SK-N-SH treated with all-trans-retinoic acid at 6 μM for 48 hours (cell line): ENCODE measurements at regions not wholly inside any gene's neighbourhood (a gene's known extent, or its start where the extent isn't known, plus 50 kb on each side); places are given as distances from the start of the nearest gene placed in this dataset.

Experiments
- ATAC-seq: fragments of 200-7000 bp; cut with Tn5 transposase; 3 replicates; pipeline ENCODE4 v1.9.1; 2020; ENCODE audit warnings: mild to moderate bottlenecking, moderate library complexity
- ARNTL ChIP-seq: fragments of 450-650 bp; formaldehyde crosslinking; IDR thresholded peaks from 2 replicates; pipeline ENCODE4 v1.5.0; 2020; ENCODE audit warnings: low read depth, mild to moderate bottlenecking, moderate library complexity, borderline replicate concordance
- BACH2 ChIP-seq: fragments of 250-450 bp; sonication (Bioruptor Pico); IDR thresholded peaks from 2 replicates; pipeline ENCODE4 v1.9.0; 2021; ENCODE audit warnings: mild to moderate bottlenecking, borderline replicate concordance
- CSDC2 ChIP-seq: fragments of 250-450 bp; sonication (Bioruptor Pico); IDR thresholded peaks from 2 replicates; pipeline ENCODE4 v1.5.0; 2020; ENCODE audit warnings: mild to moderate bottlenecking, moderate library complexity
- CSRNP3 ChIP-seq: fragments of 250-450 bp; sonication (Bioruptor Pico); IDR thresholded peaks from 2 replicates; pipeline ENCODE4 v1.5.1; 2021; ENCODE audit warnings: mild to moderate bottlenecking, moderate library complexity
- ESRRG ChIP-seq: fragments of 250-450 bp; sonication (Bioruptor Pico); IDR thresholded peaks from 2 replicates; pipeline ENCODE4 v1.6.1; 2021; ENCODE audit warnings: mild to moderate bottlenecking
- GLIS3 ChIP-seq: fragments of 250-450 bp; sonication (Bioruptor Pico); IDR thresholded peaks from 2 replicates; pipeline ENCODE4 v1.5.0; 2020; ENCODE audit warnings: mild to moderate bottlenecking, moderate library complexity
- ISL1 ChIP-seq: fragments of 250-450 bp; sonication (Bioruptor Pico); IDR thresholded peaks from 2 replicates; pipeline ENCODE4 v2.1.2; 2022; ENCODE audit warnings: mild to moderate bottlenecking, moderate library complexity
- OSR1 ChIP-seq: fragments of 250-450 bp; sonication (Bioruptor Pico); IDR thresholded peaks from 2 replicates; pipeline ENCODE4 v1.8.0; 2022; ENCODE audit warnings: moderate library complexity, mild to moderate bottlenecking, inconsistent platforms
- PATZ1 ChIP-seq: fragments of 250-450 bp; sonication (Bioruptor Pico); IDR thresholded peaks from 2 replicates; pipeline ENCODE4 v1.8.0; 2020; ENCODE audit warnings: mild to moderate bottlenecking, moderate library complexity, borderline replicate concordance
- POU6F1 ChIP-seq: fragments of 250-450 bp; sonication (Bioruptor Pico); IDR thresholded peaks from 2 replicates; pipeline ENCODE4 v1.8.0; 2021; ENCODE audit warnings: low read depth, mild to moderate bottlenecking, moderate library complexity, borderline replicate concordance
- PPARA ChIP-seq: fragments of 250-450 bp; sonication (Bioruptor Pico); IDR thresholded peaks from 2 replicates; pipeline ENCODE4 v1.5.0; 2020; ENCODE audit warnings: mild to moderate bottlenecking, borderline replicate concordance
- RARB ChIP-seq: fragments of 250-450 bp; sonication (Bioruptor Pico); IDR thresholded peaks from 2 replicates; pipeline ENCODE4 v1.8.0; 2021; ENCODE audit warnings: mild to moderate bottlenecking, moderate library complexity
- SNAI2 ChIP-seq: fragments of 250-450 bp; sonication (Bioruptor Pico); IDR thresholded peaks from 2 replicates; pipeline ENCODE4 v1.5.0; 2020; ENCODE audit warnings: mild to moderate bottlenecking, moderate library complexity
- TCF4 ChIP-seq: fragments of 250-450 bp; sonication (Bioruptor Pico); IDR thresholded peaks from 2 replicates; pipeline ENCODE4 v1.8.0; 2021; ENCODE audit warnings: mild to moderate bottlenecking, moderate library complexity, borderline replicate concordance
- TOX ChIP-seq: fragments of 250-450 bp; sonication (Bioruptor Pico); IDR thresholded peaks from 2 replicates; pipeline ENCODE4 v1.8.0; 2021; ENCODE audit warnings: mild to moderate bottlenecking, moderate library complexity, borderline replicate concordance
- ZC3H10 ChIP-seq: fragments of 250-450 bp; sonication (Bioruptor Pico); IDR thresholded peaks from 2 replicates; pipeline ENCODE4 v1.5.1; 2021; ENCODE audit warnings: mild to moderate bottlenecking, moderate library complexity
- ZFP3 ChIP-seq: fragments of 250-450 bp; sonication (Bioruptor Pico); IDR thresholded peaks from 2 replicates; pipeline ENCODE4 v1.5.0; 2020; ENCODE audit warnings: mild to moderate bottlenecking, moderate library complexity
- ZFP30 ChIP-seq: fragments of 450-650 bp; formaldehyde crosslinking; IDR thresholded peaks from 2 replicates; pipeline ENCODE4 v1.5.0; 2022; ENCODE audit warnings: mild to moderate bottlenecking, moderate library complexity
- ZNF8 ChIP-seq: fragments of 450-650 bp; formaldehyde crosslinking; IDR thresholded peaks from 2 replicates; pipeline ENCODE4 v1.5.0; 2020; ENCODE audit warnings: mild to moderate bottlenecking, moderate library complexity
- TF ChIP-seq, protein P1 (sequence below): fragments of 250-450 bp; sonication (Bioruptor Pico); IDR thresholded peaks from 2 replicates; pipeline ENCODE4 v1.5.1; 2020; ENCODE audit warnings: low read depth, mild to moderate bottlenecking, moderate library complexity
- TF ChIP-seq, protein P2 (sequence below): fragments of 250-450 bp; sonication (Bioruptor Pico); IDR thresholded peaks from 2 replicates; pipeline ENCODE4 v1.5.0; 2020; ENCODE audit warnings: mild to moderate bottlenecking, moderate library complexity

- TF ChIP-seq OSR1 (no peak), POU6F1 (no peak), GLIS3 (CRISPR knock-in tag) (no peak), ZC3H10 (no peak), TOX (no peak), RARB (CRISPR knock-in tag) (no peak), ZFP3 (CRISPR knock-in tag) (no peak), BACH2 (CRISPR knock-in tag) (no peak), ESRRG (CRISPR knock-in tag) (no peak), ZFP30 (CRISPR knock-in tag) (no peak), TCF4 (CRISPR knock-in tag) (no peak), PATZ1 (no peak), ARNTL (CRISPR knock-in tag) (no peak)
- TF ChIP-seq, protein P1, sequence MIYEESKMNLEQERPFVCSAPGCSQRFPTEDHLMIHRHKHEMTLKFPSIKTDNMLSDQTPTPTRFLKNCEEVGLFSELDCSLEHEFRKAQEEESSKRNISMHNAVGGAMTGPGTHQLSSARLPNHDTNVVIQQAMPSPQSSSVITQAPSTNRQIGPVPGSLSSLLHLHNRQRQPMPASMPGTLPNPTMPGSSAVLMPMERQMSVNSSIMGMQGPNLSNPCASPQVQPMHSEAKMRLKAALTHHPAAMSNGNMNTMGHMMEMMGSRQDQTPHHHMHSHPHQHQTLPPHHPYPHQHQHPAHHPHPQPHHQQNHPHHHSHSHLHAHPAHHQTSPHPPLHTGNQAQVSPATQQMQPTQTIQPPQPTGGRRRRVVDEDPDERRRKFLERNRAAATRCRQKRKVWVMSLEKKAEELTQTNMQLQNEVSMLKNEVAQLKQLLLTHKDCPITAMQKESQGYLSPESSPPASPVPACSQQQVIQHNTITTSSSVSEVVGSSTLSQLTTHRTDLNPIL (CRISPR knock-in tag) = no peak
- TF ChIP-seq, protein P2, sequence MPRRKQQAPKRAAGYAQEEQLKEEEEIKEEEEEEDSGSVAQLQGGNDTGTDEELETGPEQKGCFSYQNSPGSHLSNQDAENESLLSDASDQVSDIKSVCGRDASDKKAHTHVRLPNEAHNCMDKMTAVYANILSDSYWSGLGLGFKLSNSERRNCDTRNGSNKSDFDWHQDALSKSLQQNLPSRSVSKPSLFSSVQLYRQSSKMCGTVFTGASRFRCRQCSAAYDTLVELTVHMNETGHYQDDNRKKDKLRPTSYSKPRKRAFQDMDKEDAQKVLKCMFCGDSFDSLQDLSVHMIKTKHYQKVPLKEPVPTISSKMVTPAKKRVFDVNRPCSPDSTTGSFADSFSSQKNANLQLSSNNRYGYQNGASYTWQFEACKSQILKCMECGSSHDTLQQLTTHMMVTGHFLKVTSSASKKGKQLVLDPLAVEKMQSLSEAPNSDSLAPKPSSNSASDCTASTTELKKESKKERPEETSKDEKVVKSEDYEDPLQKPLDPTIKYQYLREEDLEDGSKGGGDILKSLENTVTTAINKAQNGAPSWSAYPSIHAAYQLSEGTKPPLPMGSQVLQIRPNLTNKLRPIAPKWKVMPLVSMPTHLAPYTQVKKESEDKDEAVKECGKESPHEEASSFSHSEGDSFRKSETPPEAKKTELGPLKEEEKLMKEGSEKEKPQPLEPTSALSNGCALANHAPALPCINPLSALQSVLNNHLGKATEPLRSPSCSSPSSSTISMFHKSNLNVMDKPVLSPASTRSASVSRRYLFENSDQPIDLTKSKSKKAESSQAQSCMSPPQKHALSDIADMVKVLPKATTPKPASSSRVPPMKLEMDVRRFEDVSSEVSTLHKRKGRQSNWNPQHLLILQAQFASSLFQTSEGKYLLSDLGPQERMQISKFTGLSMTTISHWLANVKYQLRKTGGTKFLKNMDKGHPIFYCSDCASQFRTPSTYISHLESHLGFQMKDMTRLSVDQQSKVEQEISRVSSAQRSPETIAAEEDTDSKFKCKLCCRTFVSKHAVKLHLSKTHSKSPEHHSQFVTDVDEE (CRISPR knock-in tag) = no peak
- no peak; the same call in 2 of the 3 replicates for ATAC-seq
Observed at GRCh38 chr4:27278615-27279375, 418.2 kb downstream of the STIM2 start.

DNA sequence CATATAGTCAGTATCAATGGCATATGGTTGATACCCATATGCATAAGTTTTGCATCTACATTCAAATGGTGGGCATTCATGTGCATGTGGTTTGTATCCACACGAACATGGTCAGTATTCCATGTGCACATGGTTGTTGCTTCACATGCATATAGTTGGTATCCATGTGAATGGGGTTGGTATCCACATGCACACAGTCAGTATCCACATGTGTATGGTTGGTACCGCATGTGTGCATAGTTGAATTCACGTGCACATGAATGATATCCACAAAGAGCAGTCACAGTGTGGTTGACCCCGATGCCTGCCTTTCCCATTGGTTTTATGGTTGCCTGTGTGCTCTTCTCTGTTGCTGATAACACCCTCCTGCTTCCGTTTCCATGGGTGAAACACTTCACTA, 427.9 kb downstream of the STIM2 start:
- TF ChIP-seq ZFP30 (CRISPR knock-in tag) = no peak
- no peak for TF ChIP-seq SNAI2 (CRISPR knock-in tag)
- TF ChIP-seq ZFP3 (CRISPR knock-in tag) = no peak
- no peak for TF ChIP-seq ISL1 (CRISPR knock-in tag)
- ATAC-seq = no peak

- no peak for ATAC-seq
- TF ChIP-seq ZNF8 (CRISPR knock-in tag) = no peak
- no peak for TF ChIP-seq CSDC2 (CRISPR knock-in tag)
- no peak for TF ChIP-seq ARNTL (CRISPR knock-in tag)
- no peak for TF ChIP-seq OSR1
- TF ChIP-seq TOX = no peak
- no peak for TF ChIP-seq ESRRG (CRISPR knock-in tag)
- no peak for TF ChIP-seq GLIS3 (CRISPR knock-in tag)
- TF ChIP-seq ISL1 (CRISPR knock-in tag) = no peak
- TF ChIP-seq ZC3H10 = no peak
- TF ChIP-seq, protein P1 (CRISPR knock-in tag) = no peak
- TF ChIP-seq, protein P2 (CRISPR knock-in tag) = no peak
- no peak for TF ChIP-seq PATZ1
- no peak for TF ChIP-seq RARB (CRISPR knock-in tag)
- TF ChIP-seq CSRNP3 (CRISPR knock-in tag) = no peak
- no peak for TF ChIP-seq PPARA (CRISPR knock-in tag)
- TF ChIP-seq ZFP3 (CRISPR knock-in tag) = no peak
- no peak for TF ChIP-seq BACH2 (CRISPR knock-in tag)
Observed at GRCh38 chr4:27289704-27290103, 429.1 kb downstream of the STIM2 start.
